Activated CD8-positive, alpha-beta memory T cell treated with anti-CD3 and anti-CD28 coated beads, Interleukin-2, amount 50 U/mL, for 24 hours (primary cell): ENCODE measurements at regions not wholly inside any gene's neighbourhood (a gene's known extent, or its start where the extent isn't known, plus 50 kb on each side); places are given as distances from the start of the nearest gene placed in this dataset.
"Not testable (repeated sequence)": the region's sequence is repeated elsewhere in the genome, so short reads cannot be mapped to it uniquely, and the experiment has no call there.

ENCODE experiments used
- DNase-seq: peaks from one replicate; pipeline ENCODE4 v3.0.0-alpha.2; 2020; ENCODE audit errors: extremely low read depth

- DNase-seq: no peak
Measured at GRCh38 chr17:83202002-83203000, 122.9 kb downstream of the METRNL start.

- DNase-seq: no peak
Measured at GRCh38 chr17:83203073-83203471, 123.7 kb downstream of the METRNL start.

- DNase-seq: no peak
Measured at GRCh38 chr17:83203472-83204221, 124.2 kb downstream of the METRNL start.

- no peak for DNase-seq
Measured at GRCh38 chr17:83204230-83204725, 124.9 kb downstream of the METRNL start.

GRCh38 chr17:83204736-83205386 is 125.5 kb downstream of the METRNL start:
- not testable (repeated sequence) for DNase-seq

GRCh38 chr17:83205387-83206035 is 126.1 kb downstream of the METRNL start:
- not testable (repeated sequence) for DNase-seq

- not testable (repeated sequence) for DNase-seq
Measured at GRCh38 chr17:83206036-83206394, 126.6 kb downstream of the METRNL start.

- not testable (repeated sequence) for DNase-seq
Measured at GRCh38 chr17:83206819-83207588, 127.6 kb downstream of the METRNL start.

- DNase-seq: not testable (repeated sequence)
Measured at GRCh38 chr17:83247001-83247400, 167.6 kb downstream of the METRNL start.
